HEK293T (cell line): ENCODE measurements at regions not wholly inside any gene's neighbourhood (a gene's known extent, or its start where the extent isn't known, plus 50 kb on each side); places are given as distances from the start of the nearest gene placed in this dataset.

Source experiments
- SP1 ChIP-seq: fragments of 450-650 bp; IDR thresholded peaks from 2 replicates; pipeline ENCODE4 v1.6.1; 2017
- ZNF384 ChIP-seq: fragments of 450-650 bp; IDR thresholded peaks from 2 replicates; pipeline ENCODE4 v1.6.1; 2016

DNA sequence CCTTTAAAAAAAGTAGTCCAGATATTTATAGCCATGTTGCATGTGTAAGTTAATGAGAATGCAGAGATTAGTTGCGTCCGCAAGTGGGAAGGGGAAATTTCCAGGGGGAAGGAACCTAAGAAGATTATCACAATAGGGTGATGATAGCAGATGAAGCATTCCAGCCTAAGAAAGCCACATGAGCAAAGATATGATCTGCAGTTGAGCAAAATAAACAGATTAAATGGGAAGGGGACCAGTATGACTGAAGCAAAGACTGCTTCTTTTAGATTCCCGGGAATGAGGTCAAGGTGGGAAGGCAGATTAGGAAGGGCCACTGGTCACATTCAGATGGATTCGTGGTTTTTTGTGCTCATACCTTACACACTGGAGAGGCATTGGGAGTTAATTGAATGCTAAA lies 154.6 kb upstream of the CDH2 start:
- no peak for TF ChIP-seq SP1
- TF ChIP-seq ZNF384 = no peak
